ENCODE measurements at regions not wholly inside any gene's neighbourhood (a gene's known extent, or its start where the extent isn't known, plus 50 kb on each side); places are given as distances from the start of the nearest gene placed in this dataset.

DNA sequence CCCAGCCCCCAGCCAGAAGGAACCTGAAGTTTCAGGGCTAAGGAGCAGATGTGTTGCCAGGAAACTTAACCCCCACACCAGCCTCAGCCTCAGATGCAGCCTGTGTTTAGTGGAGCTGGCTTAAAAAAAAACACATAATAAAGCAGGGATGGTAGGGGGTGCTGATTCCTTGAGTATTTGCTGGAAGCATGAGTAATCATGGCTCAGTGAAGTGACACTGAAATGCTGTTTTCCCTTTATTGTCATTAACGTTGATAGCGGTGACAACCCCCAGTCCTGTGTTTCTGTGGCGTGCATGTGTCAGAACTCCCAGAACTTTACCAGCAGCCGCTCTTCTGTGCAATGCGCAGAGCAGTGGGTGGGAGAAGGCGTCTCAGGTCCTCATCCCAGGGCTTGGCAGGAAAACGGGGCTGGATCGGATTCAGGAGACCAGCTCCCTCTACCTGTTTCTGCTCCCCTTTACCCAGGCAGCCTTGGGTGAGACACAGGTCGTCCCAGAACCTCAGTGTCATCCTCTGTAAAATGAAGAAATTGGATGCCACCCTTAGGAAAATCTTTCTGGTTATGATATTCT lies 1282.1 kb downstream of the TBC1D22A start:
- no peak for DNase-seq

DNA sequence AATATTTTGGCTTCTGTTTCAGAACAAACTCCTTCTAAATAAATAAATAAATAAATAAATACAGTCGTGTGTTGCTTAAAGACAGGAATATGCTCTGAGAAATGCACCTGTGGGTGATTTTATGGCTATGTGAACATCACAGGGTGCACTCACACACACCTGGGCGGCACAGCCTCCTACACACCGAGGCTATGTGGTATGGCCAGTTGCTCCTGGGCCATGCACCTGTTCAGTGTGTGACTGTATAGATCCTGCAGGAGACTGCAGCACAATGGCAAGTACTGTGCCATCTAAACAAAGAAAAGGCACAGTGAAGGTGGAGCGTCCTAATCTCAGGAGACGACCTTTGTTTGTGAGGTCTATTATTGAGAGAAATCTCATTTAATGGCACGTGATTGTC lies 1281.1 kb downstream of the TBC1D22A start:
- DNase-seq, result no peak

DNA sequence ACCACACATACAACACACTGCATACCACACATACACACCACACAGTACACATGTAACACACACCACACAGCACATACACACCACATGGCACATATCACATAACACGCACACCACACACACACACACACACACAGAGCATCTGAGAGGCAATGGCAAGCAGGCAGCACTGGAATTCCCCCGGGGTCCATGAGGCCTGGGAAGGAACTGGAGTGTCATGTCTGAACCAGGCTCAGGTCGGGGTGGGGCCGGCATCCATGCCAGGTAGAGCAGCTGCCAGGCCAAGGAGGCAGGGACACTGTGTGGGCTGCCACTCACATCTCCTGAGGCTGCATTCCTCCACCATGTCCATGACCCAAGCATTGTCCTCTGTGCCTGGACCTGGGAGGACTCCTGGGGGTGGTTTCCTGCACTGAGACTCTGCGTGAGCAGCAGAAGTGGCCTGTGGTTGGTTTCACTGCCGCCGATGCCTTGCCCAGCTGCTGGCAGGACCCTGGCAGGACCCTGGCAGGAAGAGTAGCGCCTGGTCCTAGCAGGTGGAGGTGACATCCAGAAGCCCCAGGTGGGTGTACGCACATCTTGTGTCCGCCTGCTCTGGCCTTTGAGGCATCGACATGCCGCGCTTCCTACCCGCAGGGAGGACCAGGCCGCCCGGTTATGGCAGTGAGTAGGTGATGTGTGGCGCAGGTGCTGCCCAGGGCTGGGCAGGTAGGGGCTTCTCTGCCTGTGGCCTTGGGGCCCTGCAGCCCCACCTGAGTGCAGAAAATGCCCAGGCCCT lies 1280.4 kb downstream of the TBC1D22A start:
- no peak for DNase-seq

DNA sequence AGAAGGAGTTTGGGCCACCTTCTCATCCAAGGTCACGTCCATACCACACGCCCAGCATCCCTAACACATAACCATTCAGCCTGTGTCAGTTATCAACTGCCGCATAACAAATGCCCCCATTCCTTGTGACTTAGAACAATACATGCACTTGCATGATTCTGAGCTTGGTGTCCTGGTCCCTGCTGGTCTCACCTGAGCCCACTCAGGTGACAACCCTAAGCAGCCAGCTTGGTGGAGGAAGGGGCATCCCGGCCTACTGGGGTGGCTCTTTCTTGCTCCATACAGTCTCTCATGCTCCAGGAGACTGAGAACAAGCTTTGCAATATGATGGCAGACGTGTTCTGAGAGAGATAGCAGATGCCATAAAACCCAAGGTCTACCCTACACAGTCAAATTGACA lies 1276.9 kb downstream of the TBC1D22A start:
- no peak for DNase-seq

- DNase-seq, result no peak
Observed at GRCh38 chr22:48037618-48038017, 1275.2 kb downstream of the TBC1D22A start.

DNA sequence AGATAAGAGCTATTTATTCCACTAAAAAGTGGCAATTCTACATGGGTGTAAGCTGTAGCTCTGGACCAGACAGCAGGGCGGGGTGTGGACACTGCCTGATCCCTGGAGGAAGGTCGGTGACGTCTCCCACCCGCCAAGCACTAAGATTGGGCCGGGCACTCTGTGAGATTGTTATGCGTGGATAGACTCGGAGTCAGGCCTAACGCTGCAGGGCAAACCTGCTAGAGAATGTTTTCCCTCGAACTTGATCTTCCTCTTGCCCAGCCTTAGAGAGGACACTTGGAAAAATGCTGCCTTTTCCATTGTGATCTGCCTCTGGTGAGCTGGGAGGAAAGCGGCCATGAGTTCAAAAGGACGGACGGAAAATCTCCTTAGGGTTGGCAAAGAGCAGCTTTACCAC lies 1273.4 kb downstream of the TBC1D22A start:
- no peak for DNase-seq

- DNase-seq, result no peak
Observed at GRCh38 chr22:48031589-48031988, 1269.1 kb downstream of the TBC1D22A start.

- DNase-seq, result no peak
Observed at GRCh38 chr22:48025096-48025495, 1262.6 kb downstream of the TBC1D22A start.

DNA sequence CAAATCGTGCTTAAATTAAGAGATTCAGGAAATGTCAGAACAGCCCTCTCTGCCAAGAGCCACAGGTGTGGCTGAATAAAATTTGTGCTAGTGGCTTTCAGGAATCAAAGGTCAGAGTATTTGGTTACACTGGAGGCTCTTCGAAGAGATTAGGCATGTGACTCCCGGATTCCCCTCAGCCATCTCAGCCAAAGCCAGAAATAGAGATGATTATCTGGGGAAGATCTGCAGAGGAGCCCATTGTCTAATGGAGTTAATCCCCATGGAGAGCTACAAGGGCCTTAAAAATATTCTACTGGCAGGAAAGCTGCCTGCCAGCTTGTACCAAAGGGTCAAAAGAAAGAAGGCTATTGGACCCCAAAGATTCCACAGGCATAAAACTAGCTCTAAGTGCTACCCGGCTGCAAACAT lies 1259.5 kb downstream of the TBC1D22A start:
- no peak for DNase-seq

DNA sequence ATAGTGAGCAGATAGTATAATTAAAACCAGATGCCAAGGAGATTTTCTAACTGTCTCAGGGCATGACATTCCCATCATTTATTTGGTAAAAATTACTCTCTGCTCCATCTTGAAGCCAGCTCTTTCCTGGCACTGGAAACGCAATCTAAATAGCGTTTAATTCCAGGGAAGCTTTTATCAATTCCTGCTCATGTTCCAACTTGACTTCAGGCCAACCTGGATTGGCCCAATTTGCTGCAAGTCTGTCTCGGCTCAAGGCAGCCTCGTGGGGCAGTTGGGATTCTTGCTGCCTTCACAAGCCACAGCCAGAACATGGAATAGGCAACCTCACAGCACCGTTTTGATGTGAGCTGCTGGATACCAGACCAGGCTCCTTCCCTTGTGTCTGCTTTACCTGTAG lies 1255.9 kb downstream of the TBC1D22A start:
- no peak for DNase-seq

DNA sequence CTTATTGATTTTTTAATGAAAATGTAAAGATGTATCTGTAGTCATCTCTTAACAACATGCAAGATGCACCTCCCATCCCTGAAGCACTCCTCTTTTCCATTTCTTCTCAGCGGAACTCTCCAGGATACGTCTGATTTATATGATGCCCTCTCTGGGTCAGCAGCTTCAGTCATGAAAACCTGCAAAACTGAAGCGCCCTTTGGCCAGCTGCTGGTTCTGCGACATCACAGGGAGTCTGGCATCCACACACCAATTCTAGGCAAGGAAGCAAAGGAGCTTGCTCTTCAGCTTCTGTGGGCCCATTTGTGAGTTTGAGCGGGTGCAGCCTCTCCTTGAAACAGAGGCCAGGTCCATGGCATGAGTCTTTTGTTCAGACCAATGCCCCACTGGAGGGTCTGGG lies 1253.3 kb downstream of the TBC1D22A start:
- DNase-seq, result no peak

- DNase-seq, result no peak
Observed at GRCh38 chr22:48004936-48005335, 1242.5 kb downstream of the TBC1D22A start.

GRCh38 chr22:48004038-48004437 lies 1241.6 kb downstream of the TBC1D22A start:
- DNase-seq, result no peak

DNA sequence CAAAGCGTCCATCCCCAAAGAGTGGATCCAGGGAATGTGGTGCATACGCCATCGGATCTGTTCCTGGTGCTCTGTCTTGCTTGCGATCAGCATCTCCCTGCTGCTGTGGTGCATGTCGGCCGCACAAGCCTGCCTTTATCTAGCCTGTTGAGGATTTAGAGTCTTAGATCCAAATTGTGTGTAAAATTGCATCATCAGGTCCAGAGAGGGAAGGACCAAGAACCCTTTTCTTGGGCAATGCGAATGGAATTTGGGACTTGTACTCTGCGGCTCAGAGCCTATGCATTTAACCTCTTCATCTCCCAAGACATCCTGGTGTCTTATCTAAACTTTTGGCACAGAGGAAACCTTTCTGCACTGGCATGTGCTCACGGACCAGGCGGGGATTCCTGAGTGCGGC lies 1238.7 kb downstream of the TBC1D22A start:
- no peak for DNase-seq

DNA sequence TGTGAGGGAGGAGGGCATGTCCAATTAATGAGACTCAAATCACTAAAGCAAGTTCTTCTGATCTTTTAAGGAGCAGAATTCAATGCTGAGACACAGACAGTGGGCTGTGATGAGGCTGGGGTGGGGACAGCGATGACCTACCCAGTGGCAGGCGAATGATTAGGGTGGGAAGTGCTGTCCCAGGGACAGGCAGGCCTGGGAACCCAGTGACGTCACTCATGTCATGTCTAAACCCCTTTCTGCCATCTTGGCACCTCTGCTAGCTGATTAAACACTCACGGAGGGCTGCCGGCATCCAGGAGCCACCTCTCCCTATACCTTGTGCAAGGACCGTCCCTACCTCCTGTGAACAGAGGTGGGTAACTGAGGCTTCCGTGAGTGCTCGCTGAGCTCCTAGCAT lies 1235.2 kb downstream of the TBC1D22A start:
- DNase-seq, result no peak

DNA sequence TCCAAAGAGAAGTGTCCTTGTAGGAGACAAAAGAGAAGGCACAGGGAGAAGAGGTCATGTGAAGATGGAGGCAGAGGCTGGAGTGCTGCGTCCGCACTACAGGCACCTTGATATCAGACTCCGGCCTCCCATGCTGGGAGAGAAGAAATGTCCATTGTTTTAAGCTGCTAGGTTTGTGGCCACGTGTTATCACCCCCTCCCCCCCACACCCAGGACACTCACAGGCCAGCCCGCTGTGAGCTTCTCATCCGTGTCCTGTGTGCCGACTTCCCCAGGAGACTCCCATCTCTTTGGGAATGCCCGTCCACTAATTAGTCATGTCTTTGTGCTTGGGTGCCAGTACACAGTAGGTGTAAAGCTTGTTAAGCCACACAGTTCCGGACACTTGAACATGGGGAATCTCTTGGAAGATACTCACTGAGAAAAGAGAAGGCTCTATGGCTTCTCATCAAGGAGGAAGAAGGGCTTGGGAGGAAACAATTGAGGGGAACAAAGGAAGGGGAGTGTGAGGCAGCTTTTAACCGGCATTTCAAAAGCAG lies 1234.7 kb downstream of the TBC1D22A start:
- DNase-seq, result no peak

DNA sequence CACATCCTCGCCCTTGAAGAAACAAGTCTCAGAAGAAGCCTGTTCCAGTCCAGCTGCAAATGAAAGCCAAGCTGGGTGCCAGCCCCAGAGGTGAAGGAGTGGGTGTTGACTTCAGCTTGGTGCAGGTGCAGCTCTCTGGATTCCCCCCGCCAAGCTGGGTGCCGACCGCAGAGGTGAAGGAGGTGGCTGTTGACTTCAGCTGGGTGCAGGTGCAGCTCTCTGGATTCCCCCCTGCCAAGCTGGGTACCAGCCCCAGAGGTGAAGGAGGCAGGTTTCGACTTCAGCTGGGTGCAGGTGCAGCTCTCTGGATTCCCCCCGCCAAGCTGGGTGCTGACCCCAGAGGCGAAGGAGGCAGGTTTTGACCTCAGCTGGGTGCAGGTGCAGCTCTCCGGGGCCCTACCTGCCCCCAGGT lies 1234.0 kb downstream of the TBC1D22A start:
- DNase-seq, result no peak

GRCh38 chr22:47995718-47996117 lies 1233.3 kb downstream of the TBC1D22A start:
- DNase-seq, result no peak

- DNase-seq, result no peak
Observed at GRCh38 chr22:47995264-47995627, 1232.8 kb downstream of the TBC1D22A start.

GRCh38 chr22:47994601-47995263 lies 1232.3 kb downstream of the TBC1D22A start:
- no peak for DNase-seq

DNA sequence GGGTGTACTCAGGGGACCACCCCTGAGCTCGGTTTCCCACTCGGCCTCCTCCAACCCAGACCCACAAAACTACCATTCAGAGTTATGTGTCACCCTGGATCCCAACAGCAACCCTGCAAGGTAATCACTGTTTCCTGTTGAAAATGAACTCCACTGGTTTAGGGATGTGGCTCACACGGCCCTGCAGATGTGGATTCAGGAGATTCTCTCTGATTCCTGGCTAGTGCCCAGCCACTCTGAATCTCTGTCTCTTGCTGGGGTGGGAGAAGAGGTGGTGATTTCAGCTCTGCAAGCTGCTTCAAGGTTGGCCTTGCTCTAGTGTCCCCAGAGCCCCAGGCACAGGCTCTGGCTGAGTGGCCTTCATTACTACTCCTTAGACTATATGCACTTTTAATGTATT lies 1231.6 kb downstream of the TBC1D22A start:
- no peak for DNase-seq

GRCh38 chr22:47990481-47990880 lies 1228.0 kb downstream of the TBC1D22A start:
- DNase-seq, result no peak

DNA sequence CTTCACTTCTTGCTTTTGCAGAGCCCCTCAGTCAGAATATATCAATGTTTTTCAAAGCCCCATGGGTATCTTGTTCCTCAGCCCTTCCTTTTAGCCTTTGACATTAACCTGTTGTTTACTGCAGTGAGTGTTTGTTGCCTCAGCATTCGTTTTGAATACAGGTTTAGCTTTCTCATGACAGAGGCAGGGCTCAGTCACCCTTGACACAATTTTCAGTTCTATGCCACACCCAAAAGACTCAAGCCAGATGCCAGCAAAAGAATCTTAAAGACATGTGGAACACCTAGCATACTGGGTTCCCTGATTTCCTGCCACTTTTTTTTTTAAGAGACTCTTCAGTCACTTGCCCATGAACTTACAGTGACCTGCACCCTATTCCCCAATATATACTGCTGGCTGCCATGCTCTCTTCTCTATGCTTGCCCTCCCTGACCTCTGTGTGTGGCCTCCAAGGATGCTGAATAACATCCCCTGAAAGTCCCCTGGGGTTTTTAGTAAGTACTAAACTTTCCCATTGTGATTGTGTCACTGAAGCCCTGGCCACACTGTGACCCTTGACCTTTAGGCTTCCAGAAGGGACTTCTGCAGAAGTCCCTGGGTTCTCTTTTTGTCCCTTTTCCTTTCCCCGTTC lies 1225.5 kb downstream of the TBC1D22A start:
- no peak for DNase-seq

DNA sequence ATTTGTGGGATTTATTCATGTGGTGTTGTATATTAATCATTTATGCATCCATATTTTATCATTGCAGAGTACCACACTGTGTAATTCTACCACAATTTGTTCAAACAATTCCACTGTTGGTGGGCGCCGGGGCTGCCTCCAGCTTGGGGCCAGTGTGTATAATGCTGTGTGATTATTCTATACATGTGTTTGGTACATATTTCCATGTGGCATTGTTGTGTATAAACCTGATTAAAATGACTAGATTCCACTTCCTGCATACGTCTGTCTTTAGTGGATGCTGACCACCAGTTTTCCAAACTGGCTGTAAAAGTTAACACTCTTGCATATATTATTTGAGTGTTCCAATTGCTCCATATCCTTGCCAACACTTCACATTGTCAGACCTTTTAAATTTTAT lies 1213.8 kb downstream of the TBC1D22A start:
- DNase-seq, result no peak
